ENCODE measurements at regions not wholly inside any gene's neighbourhood (a gene's known extent, or its start where the extent isn't known, plus 50 kb on each side); places are given as distances from the start of the nearest gene placed in this dataset.

DNA sequence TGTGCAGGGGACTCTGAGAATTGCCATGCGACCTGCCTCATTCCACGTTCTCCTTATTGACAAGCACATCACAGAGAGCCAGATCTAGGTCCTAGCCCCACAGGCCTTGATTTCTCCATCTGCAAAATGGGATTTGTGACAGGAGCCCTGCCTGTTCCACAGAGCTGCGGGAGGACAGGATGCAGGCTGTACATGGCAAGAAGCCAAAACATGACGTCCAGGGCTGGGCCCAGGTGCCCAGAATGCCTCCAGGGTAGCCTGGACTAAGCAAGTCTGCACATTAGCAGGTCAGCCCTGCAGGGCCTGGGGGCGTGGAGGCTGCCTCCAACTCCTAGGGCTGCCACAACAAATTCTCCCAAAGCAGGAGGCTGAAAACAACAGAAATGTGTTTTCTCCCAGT lies 235.7 kb upstream of the SDK2 start:
- TF ChIP-seq, protein P1, sequence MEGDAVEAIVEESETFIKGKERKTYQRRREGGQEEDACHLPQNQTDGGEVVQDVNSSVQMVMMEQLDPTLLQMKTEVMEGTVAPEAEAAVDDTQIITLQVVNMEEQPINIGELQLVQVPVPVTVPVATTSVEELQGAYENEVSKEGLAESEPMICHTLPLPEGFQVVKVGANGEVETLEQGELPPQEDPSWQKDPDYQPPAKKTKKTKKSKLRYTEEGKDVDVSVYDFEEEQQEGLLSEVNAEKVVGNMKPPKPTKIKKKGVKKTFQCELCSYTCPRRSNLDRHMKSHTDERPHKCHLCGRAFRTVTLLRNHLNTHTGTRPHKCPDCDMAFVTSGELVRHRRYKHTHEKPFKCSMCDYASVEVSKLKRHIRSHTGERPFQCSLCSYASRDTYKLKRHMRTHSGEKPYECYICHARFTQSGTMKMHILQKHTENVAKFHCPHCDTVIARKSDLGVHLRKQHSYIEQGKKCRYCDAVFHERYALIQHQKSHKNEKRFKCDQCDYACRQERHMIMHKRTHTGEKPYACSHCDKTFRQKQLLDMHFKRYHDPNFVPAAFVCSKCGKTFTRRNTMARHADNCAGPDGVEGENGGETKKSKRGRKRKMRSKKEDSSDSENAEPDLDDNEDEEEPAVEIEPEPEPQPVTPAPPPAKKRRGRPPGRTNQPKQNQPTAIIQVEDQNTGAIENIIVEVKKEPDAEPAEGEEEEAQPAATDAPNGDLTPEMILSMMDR (IDR thresholded peaks at IDR 0.05; ENCODE audit: insufficient read depth, low read depth, low read length) = no peak
- DNase-seq (ENCODE audit: low read depth) = no peak
- H3K4me3 ChIP-seq (ENCODE audit: low read depth, low read length) = no peak overlapping the region

DNA sequence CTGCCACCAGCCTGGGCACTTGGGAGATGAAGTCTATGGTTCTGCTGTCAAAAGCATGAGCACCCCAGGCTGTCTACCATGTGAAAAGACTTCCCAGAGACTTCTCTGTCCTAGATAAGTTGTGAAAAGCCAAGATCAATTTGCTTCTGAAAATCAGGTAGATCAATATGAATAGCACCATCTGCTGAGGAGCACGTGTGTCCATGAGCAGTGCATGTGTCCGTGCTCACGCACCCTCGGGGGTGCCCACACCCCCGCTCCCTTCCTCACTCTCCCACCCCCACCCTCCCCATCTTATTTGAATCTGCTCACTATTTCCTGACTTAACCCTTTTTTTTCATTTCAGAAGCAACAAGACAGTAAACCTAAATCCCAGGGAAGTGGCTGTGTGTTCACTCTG lies 238.3 kb upstream of the SDK2 start:
- TF ChIP-seq, protein P1 (IDR thresholded peaks at IDR 0.05; ENCODE audit: insufficient read depth, low read depth, low read length) = no peak
- no peak overlapping the region for H3K4me3 ChIP-seq (ENCODE audit: low read depth, low read length)
- DNase-seq (ENCODE audit: low read depth) = no peak

DNA sequence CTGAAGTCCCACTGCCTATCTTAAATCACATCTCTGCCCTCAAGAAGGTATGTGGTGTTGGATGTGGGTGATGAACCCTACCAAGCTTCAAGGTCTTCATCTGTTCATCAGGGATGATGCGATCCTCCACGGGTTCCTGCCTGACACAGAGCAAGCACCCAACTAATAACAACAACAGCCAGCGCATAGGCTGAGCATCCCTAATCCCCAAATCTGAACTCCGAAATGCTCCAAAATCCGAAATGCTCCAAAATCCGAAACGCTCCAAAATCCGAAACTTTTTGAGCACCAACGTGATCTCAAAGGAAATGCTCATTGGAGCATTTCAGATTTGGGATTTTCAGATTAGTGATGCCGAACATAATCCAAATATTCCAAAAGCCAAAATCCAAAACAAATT lies 238.9 kb upstream of the SDK2 start:
- TF ChIP-seq, protein P1 (IDR thresholded peaks at IDR 0.05; ENCODE audit: insufficient read depth, low read depth, low read length) = no peak
- no peak for DNase-seq (ENCODE audit: low read depth)
- H3K4me3 ChIP-seq (ENCODE audit: low read depth, low read length) = no peak overlapping the region

DNA sequence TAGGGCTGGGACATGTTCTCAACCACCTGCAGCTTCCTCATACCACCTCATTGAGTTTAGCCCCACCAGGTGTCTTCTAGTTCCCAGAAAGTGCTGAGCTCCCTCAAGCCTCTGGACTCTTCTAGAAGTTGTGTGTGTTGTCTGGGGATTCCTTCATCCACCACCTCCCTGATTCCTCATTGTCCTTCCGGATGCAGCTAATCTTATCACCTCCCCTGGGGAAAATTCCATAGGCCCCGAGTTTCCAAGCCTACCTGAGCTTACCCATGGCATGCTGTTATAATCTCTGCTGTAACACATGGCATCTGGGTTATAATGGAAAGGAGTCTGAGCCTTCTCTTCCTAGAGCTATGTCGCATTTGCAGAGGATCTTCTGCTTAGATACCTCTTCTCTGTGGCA lies 243.5 kb upstream of the SDK2 start:
- no peak for DNase-seq (ENCODE audit: low read depth)
- no peak overlapping the region for H3K4me3 ChIP-seq (ENCODE audit: low read depth, low read length)

DNA sequence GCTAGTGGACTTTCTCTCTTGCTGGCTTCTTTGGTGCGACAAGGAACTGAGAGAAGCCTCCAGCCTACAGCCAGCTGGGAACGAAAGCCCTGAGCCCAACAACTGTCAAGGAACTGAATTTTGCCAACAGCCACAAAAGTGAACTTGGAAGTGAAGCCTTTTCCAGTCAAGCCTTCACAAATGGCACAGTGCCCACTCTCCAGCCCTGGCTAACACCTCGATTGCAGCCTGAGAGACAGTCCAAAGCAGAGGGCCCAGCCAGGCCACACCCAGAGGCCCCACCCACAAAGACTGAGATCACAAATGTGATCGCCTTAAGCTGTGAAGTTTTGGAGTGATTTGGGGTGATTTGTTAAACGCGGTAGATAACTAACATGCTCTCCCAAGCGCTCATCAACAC lies 244.6 kb upstream of the SDK2 start:
- no peak overlapping the region for H3K4me3 ChIP-seq (ENCODE audit: low read depth, low read length)
- TF ChIP-seq, protein P1 (IDR thresholded peaks at IDR 0.05; ENCODE audit: insufficient read depth, low read depth, low read length) = no peak
- DNase-seq (ENCODE audit: low read depth) = no peak

More for the DNA sequence above, 243.5 kb upstream of the SDK2 start:
- TF ChIP-seq, protein P1 (IDR thresholded peaks at IDR 0.05; ENCODE audit: insufficient read depth, low read depth, low read length) = no peak

DNA sequence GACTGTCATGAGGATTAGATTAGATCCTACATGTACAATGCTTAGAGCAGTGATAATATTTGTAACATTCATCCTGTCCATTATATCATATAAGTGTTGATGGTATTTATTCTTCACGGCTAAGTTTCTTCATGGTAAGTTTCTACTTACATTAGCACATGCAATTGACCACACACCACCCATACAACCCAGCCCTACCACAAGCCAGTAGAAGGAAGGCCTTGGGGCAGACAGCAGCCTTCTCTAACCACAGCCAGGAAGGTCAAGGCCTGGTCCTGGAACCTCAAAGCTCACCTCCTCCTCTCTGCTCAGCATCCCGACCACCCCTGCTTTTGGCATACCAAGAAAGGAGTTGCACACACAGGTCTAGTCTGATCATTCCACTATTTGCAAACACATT lies 245.2 kb upstream of the SDK2 start:
- TF ChIP-seq, protein P1 (IDR thresholded peaks at IDR 0.05; ENCODE audit: insufficient read depth, low read depth, low read length) = no peak
- DNase-seq (ENCODE audit: low read depth) = no peak
- H3K4me3 ChIP-seq (ENCODE audit: low read depth, low read length) = no peak overlapping the region

DNA sequence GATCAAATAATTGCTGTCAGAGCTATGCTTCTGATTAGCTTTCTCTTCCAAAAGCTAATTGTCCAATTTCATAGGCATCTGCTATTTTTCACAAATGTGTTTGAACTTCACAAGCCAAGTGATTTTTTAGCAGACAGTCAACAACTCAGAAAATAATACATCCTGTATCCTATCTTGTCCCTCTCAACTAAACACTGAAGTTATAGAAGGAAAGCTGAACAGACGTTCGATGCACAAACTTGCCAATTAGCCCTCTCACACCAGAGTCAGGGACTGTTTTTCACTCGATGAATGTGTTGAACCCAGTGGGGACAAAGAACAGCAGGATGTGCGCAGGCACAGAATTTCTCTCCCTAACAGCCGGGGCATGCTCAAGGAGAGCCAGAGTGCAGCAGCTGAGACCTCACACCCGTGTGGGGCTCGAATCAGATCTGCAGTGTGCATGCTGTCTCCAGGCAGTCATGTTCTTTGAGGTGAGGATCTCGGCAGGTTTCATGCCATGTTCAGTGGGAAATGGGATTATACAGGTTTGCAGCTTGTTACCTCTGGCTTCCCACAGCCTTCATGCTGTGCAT lies 246.7 kb upstream of the SDK2 start:
- no peak for DNase-seq (ENCODE audit: low read depth)
- TF ChIP-seq, protein P1 (IDR thresholded peaks at IDR 0.05; ENCODE audit: insufficient read depth, low read depth, low read length) = no peak
- no peak overlapping the region for H3K4me3 ChIP-seq (ENCODE audit: low read depth, low read length)
